H9 (cell line): ENCODE measurements at regions not wholly inside any gene's neighbourhood (a gene's known extent, or its start where the extent isn't known, plus 50 kb on each side); places are given as distances from the start of the nearest gene placed in this dataset.

Experiments
- DNase-seq: peaks from one replicate; pipeline ENCODE4 v3.0.0-alpha.2; 2017
- H2AFZ ChIP-seq: one replicate; pipeline ENCODE4 v1.6.1; 2013; ENCODE audit warnings: mild to moderate bottlenecking, low read length, control low read depth, moderate library complexity
- H2AK5ac ChIP-seq: 2 replicates; pipeline ENCODE4 v1.6.1; 2013; ENCODE audit warnings: low read length, control low read depth, mixed read lengths; ENCODE audit not compliant: insufficient read length
- H2BK120ac ChIP-seq: one replicate; pipeline ENCODE4 v1.6.1; 2013; ENCODE audit warnings: low read depth, mild to moderate bottlenecking, low read length, control low read depth, inconsistent platforms; ENCODE audit not compliant: poor library complexity, severe bottlenecking
- H2BK12ac ChIP-seq: 2 replicates; pipeline ENCODE4 v1.6.1; 2013; ENCODE audit warnings: low read length, control low read depth, mixed read lengths, low read depth; ENCODE audit not compliant: insufficient read length
- H2BK15ac ChIP-seq: 2 replicates; pipeline ENCODE4 v1.6.1; 2013; ENCODE audit warnings: low read depth, low read length, control low read depth
- H2BK20ac ChIP-seq: one replicate; pipeline ENCODE4 v1.6.1; 2013; ENCODE audit warnings: low read depth, mild to moderate bottlenecking, low read length, control low read depth, inconsistent platforms; ENCODE audit not compliant: poor library complexity, severe bottlenecking
- H2BK5ac ChIP-seq: 2 replicates; pipeline ENCODE4 v1.6.1; 2013; ENCODE audit warnings: low read length, control low read depth, mixed read lengths; ENCODE audit not compliant: insufficient read length
- H3K14ac ChIP-seq: 2 replicates; pipeline ENCODE4 v1.6.1; 2013; ENCODE audit warnings: low read length, control low read depth; ENCODE audit not compliant: insufficient read depth
- H3K18ac ChIP-seq: 2 replicates; pipeline ENCODE4 v1.6.1; 2013; ENCODE audit warnings: low read depth, mild to moderate bottlenecking, mixed read lengths, low read length, control low read depth; ENCODE audit not compliant: insufficient read length
- H3K23ac ChIP-seq: 2 replicates; pipeline ENCODE4 v1.6.1; 2013; ENCODE audit warnings: low read length, control low read depth, mixed read lengths, low read depth; ENCODE audit not compliant: insufficient read length
- H3K23me2 ChIP-seq: 2 replicates; pipeline ENCODE4 v1.6.1; 2013; ENCODE audit warnings: low read depth, mild to moderate bottlenecking, mixed read lengths, low read length, control low read depth; ENCODE audit not compliant: insufficient read length, poor library complexity, severe bottlenecking
- H3K27ac ChIP-seq: 2 replicates; pipeline ENCODE4 v1.5.1; 2013; ENCODE audit warnings: low read length, control low read depth, mixed read lengths, low read depth; ENCODE audit not compliant: insufficient read length
- H3K27me3 ChIP-seq: 2 replicates; pipeline ENCODE4 v1.6.1; 2013; ENCODE audit warnings: low read length, control low read depth, inconsistent platforms; ENCODE audit not compliant: insufficient read depth
- H3K4ac ChIP-seq: 2 replicates; pipeline ENCODE4 v1.6.1; 2013; ENCODE audit warnings: low read depth, mild to moderate bottlenecking, control low read depth, inconsistent platforms, low read length, moderate library complexity
- H3K4me1 ChIP-seq: 2 replicates; pipeline ENCODE4 v1.6.1; 2013; ENCODE audit warnings: low read length, control low read depth, inconsistent platforms; ENCODE audit not compliant: insufficient read depth
- H3K4me2 ChIP-seq: 2 replicates; pipeline ENCODE4 v1.6.1; 2013; ENCODE audit warnings: low read length, control low read depth, mixed read lengths; ENCODE audit not compliant: insufficient read length, insufficient read depth
- H3K56ac ChIP-seq: 2 replicates; pipeline ENCODE4 v1.6.1; 2013; ENCODE audit warnings: low read depth, mild to moderate bottlenecking, mixed read lengths, low read length, control low read depth; ENCODE audit not compliant: insufficient read length
- H3K79me1 ChIP-seq: 2 replicates; pipeline ENCODE4 v1.6.1; 2013; ENCODE audit warnings: low read depth, mild to moderate bottlenecking, moderate library complexity, low read length, control low read depth, inconsistent platforms; ENCODE audit not compliant: insufficient read depth, poor library complexity, severe bottlenecking
- H3K79me2 ChIP-seq: 2 replicates; pipeline ENCODE4 v1.6.1; 2013; ENCODE audit warnings: low read length, control low read depth, inconsistent platforms; ENCODE audit not compliant: insufficient read depth
- H3K9ac ChIP-seq: 2 replicates; pipeline ENCODE4 v1.6.1; 2013; ENCODE audit warnings: low read length, control low read depth, mixed read lengths; ENCODE audit not compliant: insufficient read length; ENCODE audit errors: extremely low read depth
- H3K9me3 ChIP-seq: one replicate; pipeline ENCODE4 v1.6.1; 2013; ENCODE audit warnings: low read depth, low read length, inconsistent platforms; ENCODE audit not compliant: control insufficient read depth
- H3T11ph ChIP-seq: one replicate; pipeline ENCODE4 v1.6.1; 2013; ENCODE audit warnings: mild to moderate bottlenecking, low read length, control low read depth, inconsistent platforms
- H4K20me1 ChIP-seq: one replicate; pipeline ENCODE4 v1.6.1; 2013; ENCODE audit not compliant: control insufficient read depth, insufficient read length, insufficient read depth
- H4K5ac ChIP-seq: 2 replicates; pipeline ENCODE4 v1.6.1; 2013; ENCODE audit warnings: low read depth, mild to moderate bottlenecking, mixed read lengths, low read length, control low read depth; ENCODE audit not compliant: insufficient read length
- H4K8ac ChIP-seq: replicated peaks from 2 replicates; pipeline ENCODE4 v1.6.1; 2013; ENCODE audit warnings: low read length, control low read depth, mixed read lengths, low read depth; ENCODE audit not compliant: insufficient read length
- H4K91ac ChIP-seq: 2 replicates; pipeline ENCODE4 v1.6.1; 2013; ENCODE audit warnings: low read depth, mild to moderate bottlenecking, moderate library complexity, mixed read lengths, low read length, control low read depth; ENCODE audit not compliant: insufficient read length
- H3K27ac Mint-ChIP-seq, 3 experiments: 2 replicates in 2 of 3; 3 replicates in 1 of 3; pipeline ENCODE4 v1.8.0; 2020 to 2021; ENCODE audit warnings: mixed read lengths in 3 of 3, mild to moderate bottlenecking in 1 of 3, moderate library complexity in 1 of 3
- H3K27me3 Mint-ChIP-seq: 2 replicates; pipeline ENCODE4 v1.8.0; 2021; ENCODE audit warnings: low read depth, mild to moderate bottlenecking, moderate library complexity, mixed read lengths
- H3K36me3 Mint-ChIP-seq, 3 experiments: 2 replicates in 2 of 3; 3 replicates in 1 of 3; pipeline ENCODE4 v1.8.0; 2020 to 2021; ENCODE audit warnings: low read depth in 3 of 3, mixed read lengths in 3 of 3; ENCODE audit not compliant: insufficient read depth in 1 of 3
- H3K4me1 Mint-ChIP-seq, 2 experiments: 2 replicates each; pipeline ENCODE4 v1.8.0; 2020; ENCODE audit warnings: mixed read lengths in 2 of 2
- H3K4me3 Mint-ChIP-seq, 2 experiments: 2 replicates in 1 of 2; 3 replicates in 1 of 2; pipeline ENCODE4 v1.8.0; 2020 to 2021; ENCODE audit warnings: mild to moderate bottlenecking in 2 of 2, mixed read lengths in 2 of 2, moderate library complexity in 1 of 2
- H3K9me3 Mint-ChIP-seq, 2 experiments: 2 replicates in 1 of 2; 3 replicates in 1 of 2; pipeline ENCODE4 v1.8.0; 2020; ENCODE audit warnings: mild to moderate bottlenecking in 2 of 2, mixed read lengths in 2 of 2, moderate library complexity in 1 of 2
- WGBS: extraction: QIAGEN DNeasy Blood & Tissue Kit; methylation state at CpG from one replicate; pipeline ENCODE4 v1.1.7; 2013; ENCODE audit warnings: missing lambda C conversion rate, low lambda C conversion rate, mixed read lengths; ENCODE audit not compliant: insufficient read length; ENCODE audit errors: extremely low coverage; 5-methylcytosine and 5-hydroxymethylcytosine counted together
- TF ChIP-seq, protein P1 (sequence below): fragments of 200-600 bp; sonication (generic); conservative IDR thresholded peaks from 3 replicates; pipeline ENCODE4 v1.8.0; 2021; ENCODE audit warnings: antibody characterized with exemption, mild to moderate bottlenecking

DNA sequence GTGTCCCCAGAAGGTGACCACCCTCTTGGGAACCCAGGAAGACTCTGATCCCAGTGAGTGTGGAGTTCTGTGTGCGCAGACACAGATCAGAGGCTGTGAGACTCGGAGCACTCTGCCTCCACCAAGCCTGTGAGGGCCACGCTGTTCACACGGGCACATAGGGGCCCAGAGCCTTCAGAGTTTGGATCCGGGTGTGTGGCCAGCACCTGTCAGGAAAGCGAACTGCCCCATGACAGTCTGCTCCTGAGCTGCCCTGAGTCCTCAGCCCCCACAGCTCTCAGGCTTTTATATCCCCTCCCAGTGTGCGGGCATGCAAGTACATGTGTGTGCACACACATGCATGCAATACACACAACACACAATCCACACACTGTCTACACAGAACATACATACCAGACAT, 161.8 kb upstream of the IRX2 start:
- H4K91ac ChIP-seq, result no peak overlapping the region
- Mint-ChIP-seq H3K36me3 (no peaks in the 10 kb centered on the region; a peak in 1 of 7 replicates), H3K27ac (no peak overlapping the region; a peak in 1 of 7 replicates), H3K4me3 (no peak overlapping the region; a peak in 1 of 5 replicates), H3K4me1 (peaks cover 54 to 56% of the 10 kb centered on the region in 2 experiments), H3K9me3 (no peaks in the 10 kb centered on the region; a peak in 2 of 5 replicates), H3K27me3 (no peaks in the 10 kb centered on the region)
- no peak overlapping the region for H3K9ac ChIP-seq
- no peak overlapping the region for H2BK120ac ChIP-seq
- H3K27ac ChIP-seq, result no peak overlapping the region
- no peak overlapping the region for H4K8ac ChIP-seq
- no peaks in the 10 kb centered on the region for H3K9me3 ChIP-seq
- H4K5ac ChIP-seq, result no peak overlapping the region
- DNase-seq, result peak; percentile 10
- no peak overlapping the region for H2BK12ac ChIP-seq
- H3K4me2 ChIP-seq, result no peak overlapping the region
- TF ChIP-seq, protein P1, sequence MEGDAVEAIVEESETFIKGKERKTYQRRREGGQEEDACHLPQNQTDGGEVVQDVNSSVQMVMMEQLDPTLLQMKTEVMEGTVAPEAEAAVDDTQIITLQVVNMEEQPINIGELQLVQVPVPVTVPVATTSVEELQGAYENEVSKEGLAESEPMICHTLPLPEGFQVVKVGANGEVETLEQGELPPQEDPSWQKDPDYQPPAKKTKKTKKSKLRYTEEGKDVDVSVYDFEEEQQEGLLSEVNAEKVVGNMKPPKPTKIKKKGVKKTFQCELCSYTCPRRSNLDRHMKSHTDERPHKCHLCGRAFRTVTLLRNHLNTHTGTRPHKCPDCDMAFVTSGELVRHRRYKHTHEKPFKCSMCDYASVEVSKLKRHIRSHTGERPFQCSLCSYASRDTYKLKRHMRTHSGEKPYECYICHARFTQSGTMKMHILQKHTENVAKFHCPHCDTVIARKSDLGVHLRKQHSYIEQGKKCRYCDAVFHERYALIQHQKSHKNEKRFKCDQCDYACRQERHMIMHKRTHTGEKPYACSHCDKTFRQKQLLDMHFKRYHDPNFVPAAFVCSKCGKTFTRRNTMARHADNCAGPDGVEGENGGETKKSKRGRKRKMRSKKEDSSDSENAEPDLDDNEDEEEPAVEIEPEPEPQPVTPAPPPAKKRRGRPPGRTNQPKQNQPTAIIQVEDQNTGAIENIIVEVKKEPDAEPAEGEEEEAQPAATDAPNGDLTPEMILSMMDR, result no peak
- no peak overlapping the region for H2AK5ac ChIP-seq
- no CpG with 5 or more reads among the region's 7 CpGs for WGBS
- H2BK20ac ChIP-seq, result no peak overlapping the region
- no peak overlapping the region for H2AFZ ChIP-seq
- no peaks in the 10 kb centered on the region for H3K23me2 ChIP-seq
- no peak overlapping the region for H3K14ac ChIP-seq
- H3K23ac ChIP-seq, result no peak overlapping the region
- no peaks in the 10 kb centered on the region for H3K79me2 ChIP-seq
- no peak overlapping the region for H3K4ac ChIP-seq
- no peak overlapping the region for H3K56ac ChIP-seq
- H3K27me3 ChIP-seq, result no peaks in the 10 kb centered on the region
- no peak overlapping the region for H2BK5ac ChIP-seq
- H3K4me1 ChIP-seq, result peaks cover 4% of the 10 kb centered on the region; the same call in 1 of the 2 replicates
- H2BK15ac ChIP-seq, result no peak overlapping the region
- no peak overlapping the region for H3K18ac ChIP-seq
- no peak overlapping the region for H3T11ph ChIP-seq
- H4K20me1 ChIP-seq, result no peaks in the 10 kb centered on the region
- H3K79me1 ChIP-seq, result no peaks in the 10 kb centered on the region
